ENCODE measurements at regions not wholly inside any gene's neighbourhood (a gene's known extent, or its start where the extent isn't known, plus 50 kb on each side); places are given as distances from the start of the nearest gene placed in this dataset.

GRCh38 chr12:72191761-72192160, 80.4 kb upstream of the TRHDE start:
- no peak overlapping the region for H3K4me3 ChIP-seq (ENCODE audit: low read length)
- DNase-seq: no peak
- H3K36me3 ChIP-seq (ENCODE audit: control insufficient read depth, insufficient read depth, low read length): no peaks in the 10 kb centered on the region
- H3K9me3 ChIP-seq (ENCODE audit: control insufficient read depth, low read length): no peaks in the 10 kb centered on the region
- H3K27me3 ChIP-seq (ENCODE audit: control insufficient read depth, insufficient read depth, low read length, poor library complexity, severe bottlenecking): no peaks in the 10 kb centered on the region
- Mint-ChIP-seq H3K4me1 (peaks cover under 1% of the 10 kb centered on the region), H3K9me3 (peaks cover 3% of the 10 kb centered on the region), H3K27ac (no peak overlapping the region), H3K36me3 (ENCODE audit: low read depth) (no peaks in the 10 kb centered on the region), H3K4me3 (no peak overlapping the region), H3K27me3 (ENCODE audit: insufficient read depth) (no peaks in the 10 kb centered on the region)
- no peak for TF ChIP-seq CTCF (conservative IDR thresholded peaks at IDR 0.05)
- H3K9ac ChIP-seq (ENCODE audit: extremely low read depth, low read length, poor library complexity, severe bottlenecking): no peak overlapping the region
- H3K4me1 ChIP-seq (ENCODE audit: control insufficient read depth, insufficient read depth, low read length): no peaks in the 10 kb centered on the region
- 86 to 100% methylated on average over 1 of the region's 1 CpG for WGBS, 2 experiments (ENCODE audit: insufficient coverage in 1 of 2, insufficient read length in 1 of 2)
- no peak overlapping the region for H3K27ac ChIP-seq (ENCODE audit: low read depth, low read length)

- TF ChIP-seq CTCF (conservative IDR thresholded peaks at IDR 0.05): no peak
- no peaks in the 10 kb centered on the region for H3K9me3 ChIP-seq (ENCODE audit: control insufficient read depth, low read length)
- no peak overlapping the region for H3K9ac ChIP-seq (ENCODE audit: extremely low read depth, low read length, poor library complexity, severe bottlenecking)
- no peak overlapping the region for H3K4me3 Mint-ChIP-seq
- H3K27me3 ChIP-seq (ENCODE audit: control insufficient read depth, insufficient read depth, low read length, poor library complexity, severe bottlenecking): no peaks in the 10 kb centered on the region
- no peaks in the 10 kb centered on the region for H3K27me3 Mint-ChIP-seq (ENCODE audit: insufficient read depth)
- DNase-seq: no peak
- 78% methylated on average over 1 of the region's 1 CpG; no CpG with 5 or more reads in 1 of the 2 experiments for WGBS, 2 experiments (ENCODE audit: insufficient coverage in 1 of 2, insufficient read length in 1 of 2)
- H3K36me3 ChIP-seq (ENCODE audit: control insufficient read depth, insufficient read depth, low read length): no peaks in the 10 kb centered on the region
- H3K4me1 Mint-ChIP-seq: peaks cover 4% of the 10 kb centered on the region
- H3K27ac Mint-ChIP-seq: no peak overlapping the region
- peaks cover 3% of the 10 kb centered on the region for H3K9me3 Mint-ChIP-seq
- no peaks in the 10 kb centered on the region for H3K4me1 ChIP-seq (ENCODE audit: control insufficient read depth, insufficient read depth, low read length)
- H3K27ac ChIP-seq (ENCODE audit: low read depth, low read length): no peak overlapping the region
- H3K36me3 Mint-ChIP-seq (ENCODE audit: low read depth): no peaks in the 10 kb centered on the region
- no peak overlapping the region for H3K4me3 ChIP-seq (ENCODE audit: low read length)
These were observed 74.4 kb upstream of the TRHDE start for GRCh38 chr12:72197790-72198189.

- Mint-ChIP-seq H3K4me3 (no peak overlapping the region), H3K4me1 (peaks cover 4% of the 10 kb centered on the region), H3K36me3 (ENCODE audit: low read depth) (no peaks in the 10 kb centered on the region), H3K9me3 (no peaks in the 10 kb centered on the region), H3K27ac (no peak overlapping the region), H3K27me3 (ENCODE audit: insufficient read depth) (no peaks in the 10 kb centered on the region)
- DNase-seq: no peak
- Histone ChIP-seq H3K4me3 (ENCODE audit: low read length) (no peak overlapping the region), H3K36me3 (ENCODE audit: control insufficient read depth, insufficient read depth, low read length) (no peaks in the 10 kb centered on the region), H3K27me3 (ENCODE audit: control insufficient read depth, insufficient read depth, low read length, poor library complexity, severe bottlenecking) (no peaks in the 10 kb centered on the region), H3K27ac (ENCODE audit: low read depth, low read length) (no peak overlapping the region), H3K9me3 (ENCODE audit: control insufficient read depth, low read length) (no peaks in the 10 kb centered on the region), H3K9ac (ENCODE audit: extremely low read depth, low read length, poor library complexity, severe bottlenecking) (no peak overlapping the region), H3K4me1 (ENCODE audit: control insufficient read depth, insufficient read depth, low read length) (no peaks in the 10 kb centered on the region)
- no peak for TF ChIP-seq CTCF (conservative IDR thresholded peaks at IDR 0.05)
- 94 to 100% methylated on average over 1 of the region's 1 CpG for WGBS, 2 experiments (ENCODE audit: insufficient coverage in 1 of 2, insufficient read length in 1 of 2)
These were observed 70.7 kb upstream of the TRHDE start for GRCh38 chr12:72201457-72201856.
